OCI-M1 (cell line): ENCODE measurements at regions not wholly inside any gene's neighbourhood (a gene's known extent, or its start where the extent isn't known, plus 50 kb on each side); places are given as distances from the start of the nearest gene placed in this dataset.
"Not testable (repeated sequence)": the region's sequence is repeated elsewhere in the genome, so short reads cannot be mapped to it uniquely, and the experiment has no call there.

ENCODE experiments used
- DNase-seq: peaks from one replicate; lab custom pipeline; 2025; lab: John Stamatoyannopoulos, UW

DNA sequence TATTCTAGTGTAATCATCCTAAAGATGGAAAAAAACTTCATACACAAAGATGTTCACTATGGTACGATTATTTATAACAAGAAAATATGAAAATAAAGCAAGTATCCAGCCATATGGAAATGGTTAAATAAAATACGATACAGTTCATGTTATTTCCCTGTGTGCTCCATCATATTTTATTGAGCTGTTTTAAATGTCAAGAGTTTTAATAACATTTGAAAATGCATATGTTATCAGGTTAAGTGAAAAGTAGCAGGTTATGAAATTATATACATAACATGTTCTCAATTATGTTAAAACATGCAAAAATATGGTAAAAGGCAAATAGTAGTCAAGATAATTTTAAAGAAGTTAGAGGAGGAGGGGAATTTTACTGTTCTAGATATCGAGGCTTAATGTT lies 192.0 kb downstream of the HNRNPD start:
- no peak for DNase-seq

DNA sequence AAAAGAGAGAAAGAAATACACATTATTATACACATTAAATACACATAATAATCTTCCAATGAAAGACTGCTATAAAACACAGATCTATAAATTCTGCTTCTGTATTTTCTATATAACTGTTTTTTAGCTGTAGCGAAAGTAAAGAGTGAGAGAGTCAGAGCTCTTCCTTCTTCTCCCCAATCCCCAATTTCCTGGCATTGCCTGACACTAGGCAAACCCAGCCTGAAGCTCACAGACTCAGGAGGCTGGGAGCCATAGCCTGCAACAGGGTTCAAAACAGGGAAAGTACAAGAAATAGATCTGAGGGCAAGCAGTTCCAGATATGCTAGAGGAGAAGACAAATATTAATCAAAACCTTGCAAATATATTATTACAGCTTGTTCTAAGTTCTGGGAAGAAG lies 201.6 kb downstream of the HNRNPD start:
- no peak for DNase-seq

DNA sequence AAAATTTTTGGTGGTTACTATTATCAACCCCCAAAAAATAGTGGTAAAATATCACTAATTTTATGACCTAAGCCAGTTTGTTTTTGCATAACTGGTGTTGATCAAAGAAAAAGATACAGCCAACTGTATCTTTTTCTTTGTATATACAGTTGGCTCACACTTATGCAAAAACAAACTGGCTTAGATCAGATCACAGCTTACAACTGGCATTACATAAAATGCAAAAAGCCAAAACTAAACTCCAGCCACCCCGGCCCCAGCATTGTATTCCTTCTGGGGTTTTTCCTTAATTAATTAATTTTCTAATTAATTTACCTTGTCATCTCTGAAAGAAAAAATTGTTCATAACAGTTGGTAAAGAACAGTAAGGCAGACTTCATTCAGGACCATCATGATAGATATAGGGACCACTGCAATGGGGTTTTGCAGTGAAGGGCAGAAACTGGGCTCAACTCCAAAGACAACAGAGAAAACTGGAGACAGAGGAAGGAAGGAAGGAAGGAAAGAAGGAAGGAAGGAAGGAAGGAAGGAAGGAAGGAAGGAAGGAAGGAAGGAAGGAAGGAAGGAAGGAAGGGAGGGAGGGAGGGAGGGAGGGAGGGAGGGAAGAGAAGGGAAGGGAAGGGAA lies 202.1 kb downstream of the HNRNPD start:
- DNase-seq, result no peak

DNA sequence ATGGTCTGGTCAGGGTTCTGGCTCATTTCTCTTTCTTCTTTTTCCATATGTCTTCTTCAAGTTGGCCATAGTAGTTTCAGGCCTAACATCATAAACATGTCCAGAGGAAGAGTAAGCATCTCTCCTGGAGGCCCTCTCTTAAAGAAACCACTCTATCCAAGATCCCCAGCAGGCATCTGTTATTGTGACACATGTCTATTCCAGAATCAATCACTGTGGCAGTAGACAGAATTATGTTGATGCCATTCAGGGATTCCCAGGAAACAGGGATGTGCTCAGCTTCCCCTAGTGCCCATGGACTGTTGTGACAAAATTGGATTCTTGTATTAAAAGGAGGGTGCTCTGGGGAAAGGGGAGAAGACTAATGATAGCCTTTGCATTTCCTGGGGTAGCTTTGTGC lies 224.0 kb downstream of the HNRNPD start:
- no peak for DNase-seq

DNA sequence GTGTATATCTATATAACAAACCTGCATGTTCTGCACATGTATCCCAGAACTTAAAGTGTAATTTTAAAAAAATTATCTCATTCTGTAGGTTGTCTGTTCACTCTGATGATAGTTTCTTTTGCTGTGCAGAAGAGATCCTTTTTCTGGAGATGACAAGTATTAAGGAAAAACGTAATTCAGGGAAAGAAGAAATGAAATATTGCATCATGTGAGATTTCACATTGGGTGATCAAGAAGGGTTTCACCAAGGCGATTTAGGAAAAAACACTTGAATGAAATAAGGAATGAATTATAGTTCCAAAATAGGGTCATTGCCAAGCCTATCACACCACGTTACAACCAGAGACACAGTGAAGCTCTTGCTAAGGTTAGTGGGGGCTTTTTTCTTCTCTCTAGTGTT lies 227.9 kb downstream of the HNRNPD start:
- DNase-seq, result no peak

DNA sequence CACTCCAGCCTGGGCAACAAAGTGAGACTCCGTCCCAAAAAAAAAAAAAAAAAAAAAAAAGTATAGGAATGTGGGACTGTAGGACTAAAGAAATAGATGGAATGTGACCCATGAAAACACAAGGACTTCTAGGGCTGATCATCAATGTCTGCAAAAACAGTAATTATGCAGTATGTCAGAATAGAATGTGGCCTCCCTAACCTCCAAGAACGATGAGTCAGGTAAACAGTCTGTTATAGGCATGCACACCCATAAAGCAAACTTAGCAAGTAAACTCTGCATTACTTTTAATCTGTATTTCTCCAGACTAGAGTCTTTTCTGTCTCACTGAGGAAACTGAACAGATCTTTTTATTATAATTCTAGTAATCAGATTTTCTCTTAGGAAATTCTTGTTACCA lies 233.4 kb downstream of the HNRNPD start:
- no peak for DNase-seq

DNA sequence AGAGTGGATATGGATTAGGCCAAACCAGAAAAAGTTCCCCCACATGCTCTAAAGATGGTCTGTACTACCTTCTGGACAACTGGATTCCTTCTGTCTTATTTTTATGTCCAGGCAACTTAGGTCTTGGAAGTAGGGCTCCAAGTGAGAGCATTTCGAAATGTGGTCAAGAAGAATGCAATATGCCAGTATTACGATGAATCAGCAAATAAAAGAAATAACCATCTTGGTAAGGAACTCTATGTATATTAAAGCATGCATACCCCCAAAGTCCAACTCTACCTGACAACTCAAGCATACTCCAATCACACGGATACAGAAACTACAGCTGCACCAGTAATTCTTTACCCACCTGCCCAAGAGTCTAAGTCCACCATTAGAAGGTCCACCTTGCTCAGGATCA lies 234.5 kb downstream of the HNRNPD start:
- DNase-seq, result no peak

DNA sequence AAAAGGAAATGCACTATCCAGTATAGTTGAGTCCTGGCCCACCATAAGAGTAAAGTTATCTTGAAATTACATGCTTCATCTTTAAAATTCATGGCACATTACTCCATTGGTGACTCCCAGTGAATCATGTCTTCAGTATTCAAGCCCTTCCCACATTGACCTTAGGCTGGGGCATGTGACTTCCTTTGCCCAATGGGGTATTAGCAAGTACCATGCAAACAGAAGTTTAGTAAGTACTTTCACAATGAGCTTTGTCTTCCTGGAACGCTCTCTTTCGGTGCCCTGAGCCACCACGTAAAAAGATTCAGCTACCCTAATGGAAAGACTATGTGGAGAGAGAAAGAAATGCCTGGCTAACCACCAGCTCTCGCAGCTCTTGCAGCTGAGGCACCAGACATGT lies 235.4 kb downstream of the HNRNPD start:
- DNase-seq, result no peak

DNA sequence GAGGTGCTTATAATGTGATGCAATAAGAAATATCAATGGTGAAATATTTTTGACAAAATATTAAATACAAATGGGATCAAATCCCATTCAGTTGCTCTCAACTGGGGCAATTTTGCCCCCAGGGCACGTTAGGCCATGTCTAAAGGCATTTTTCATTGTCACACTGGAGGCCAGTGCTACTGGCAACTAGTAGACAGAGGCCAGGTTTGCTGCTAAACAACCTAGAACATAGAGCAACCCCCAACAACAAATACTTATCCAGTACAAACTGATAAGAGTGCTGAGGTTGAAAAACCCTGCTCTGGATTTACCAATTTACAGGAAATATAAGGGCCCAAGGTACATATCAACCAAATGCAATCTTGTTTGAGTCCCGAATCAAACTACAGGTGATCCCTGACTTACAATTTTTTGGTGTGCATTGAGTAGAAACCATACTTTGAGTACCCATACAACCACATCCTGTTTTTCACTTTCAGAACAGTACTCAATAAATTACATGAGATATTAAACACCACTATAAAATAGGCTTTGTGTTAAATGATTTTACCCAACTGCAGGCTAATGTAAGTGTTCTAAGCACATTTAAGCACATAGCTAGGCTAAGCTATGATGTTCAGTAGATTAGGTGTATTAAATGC lies 237.5 kb downstream of the HNRNPD start:
- DNase-seq, result no peak

DNA sequence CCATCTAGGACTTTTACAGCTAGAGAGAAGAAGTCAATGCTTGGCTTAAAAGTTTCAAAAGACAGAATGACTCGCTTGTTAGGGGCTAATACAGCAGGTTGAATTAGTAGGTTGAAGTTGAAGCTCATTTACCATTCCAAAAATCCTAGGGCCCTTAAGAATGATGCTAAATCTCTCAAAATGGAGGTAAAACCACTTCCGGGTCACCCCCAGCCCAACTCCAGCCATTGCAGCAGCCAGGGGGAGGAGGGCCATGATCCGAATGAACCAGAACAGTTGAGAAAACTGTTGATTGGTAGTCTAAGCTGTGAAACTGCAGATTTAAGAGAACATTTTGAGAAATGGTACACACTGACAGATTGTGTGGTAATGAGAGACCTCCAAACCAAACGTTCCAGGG lies 245.4 kb downstream of the HNRNPD start:
- DNase-seq, result no peak

DNA sequence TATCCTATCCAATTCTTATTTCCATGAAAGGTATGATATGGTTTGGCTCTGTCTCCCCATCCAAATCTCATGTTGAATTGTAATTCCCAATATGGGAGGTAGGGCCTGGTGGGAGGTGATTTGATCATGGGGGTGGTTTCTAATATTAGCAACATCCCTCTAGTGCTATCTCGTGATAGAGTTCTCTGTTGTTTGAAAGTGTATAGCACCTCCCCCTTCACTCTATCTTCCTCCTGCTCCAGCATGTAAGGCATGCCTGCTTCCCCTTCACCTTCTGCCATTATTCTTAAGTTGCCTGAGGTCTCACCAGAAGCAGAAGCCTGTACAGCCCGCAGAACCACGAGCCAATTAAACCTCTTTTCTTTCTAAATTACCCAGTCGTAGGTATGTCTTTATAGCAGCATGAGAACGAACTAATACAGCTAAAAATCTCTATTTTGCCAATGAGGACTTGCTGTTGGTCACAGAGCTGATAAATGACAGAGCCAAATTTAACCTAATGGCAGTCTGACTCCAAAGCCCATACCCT lies 247.2 kb downstream of the HNRNPD start:
- DNase-seq, result peak; percentile 28

DNA sequence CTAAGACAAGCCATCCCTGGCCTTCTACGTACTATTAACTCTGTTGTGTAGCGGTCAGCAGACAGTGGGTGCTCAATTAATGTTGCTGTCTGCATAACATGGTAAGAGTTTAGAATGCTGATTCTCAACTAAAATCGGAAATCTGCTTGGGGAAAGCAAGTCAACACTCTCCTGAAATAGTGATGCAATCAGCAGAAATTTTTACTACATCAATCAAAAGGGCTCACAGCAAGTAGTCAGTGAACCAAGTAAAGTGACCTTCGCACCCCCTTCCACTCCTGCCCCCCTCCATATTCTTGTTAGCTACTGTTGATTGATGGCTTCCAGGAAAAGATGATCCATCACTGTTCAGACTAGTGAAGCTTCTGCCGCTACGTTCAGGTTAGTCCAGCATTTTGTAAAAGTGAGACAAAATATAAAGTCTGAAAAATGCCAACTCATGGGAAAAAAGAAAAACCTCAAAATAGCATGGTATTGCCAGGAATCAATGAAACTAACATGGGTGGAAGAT lies 247.9 kb downstream of the HNRNPD start:
- peak; percentile 47 for DNase-seq

DNA sequence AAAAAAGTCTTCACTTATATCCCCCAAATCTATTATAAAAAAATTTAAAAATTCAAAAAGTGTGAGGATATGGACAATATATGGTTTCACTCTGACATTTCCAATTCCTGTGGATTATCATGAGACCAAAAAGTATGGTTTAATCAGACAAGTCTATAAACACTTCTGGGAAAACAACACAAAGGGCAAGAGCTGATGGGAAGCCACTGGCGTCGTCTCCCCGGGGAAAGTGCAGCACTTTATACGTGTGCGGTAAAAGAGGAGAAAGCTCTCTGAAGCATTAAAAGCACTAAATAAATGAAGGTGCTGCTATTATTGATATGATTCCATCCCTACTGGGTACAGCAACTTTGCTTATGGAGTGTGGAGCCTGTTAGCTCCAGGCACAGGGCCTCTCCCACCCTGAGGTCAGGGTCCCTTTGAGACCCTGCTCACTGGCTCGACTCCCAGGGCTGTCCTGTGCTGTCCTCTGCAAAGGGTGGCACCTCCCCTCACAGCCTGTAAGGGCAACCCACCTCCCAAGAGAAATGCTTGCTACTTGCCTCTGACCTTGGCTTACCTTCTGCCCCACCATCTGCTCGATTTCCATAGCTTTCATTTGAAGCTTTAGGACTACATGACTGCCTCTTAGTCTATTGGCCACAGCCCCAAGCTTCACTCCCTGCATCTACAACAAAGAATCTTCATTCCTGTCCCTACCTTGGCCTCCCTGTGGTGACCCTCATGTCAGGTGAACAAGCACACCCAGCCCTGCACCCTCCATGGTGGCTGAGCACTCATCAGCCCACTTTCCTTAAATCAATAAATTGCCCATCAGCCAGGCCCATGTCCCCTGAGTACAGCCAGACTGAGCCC lies 248.6 kb downstream of the HNRNPD start:
- peak; percentile 31 for DNase-seq

DNA sequence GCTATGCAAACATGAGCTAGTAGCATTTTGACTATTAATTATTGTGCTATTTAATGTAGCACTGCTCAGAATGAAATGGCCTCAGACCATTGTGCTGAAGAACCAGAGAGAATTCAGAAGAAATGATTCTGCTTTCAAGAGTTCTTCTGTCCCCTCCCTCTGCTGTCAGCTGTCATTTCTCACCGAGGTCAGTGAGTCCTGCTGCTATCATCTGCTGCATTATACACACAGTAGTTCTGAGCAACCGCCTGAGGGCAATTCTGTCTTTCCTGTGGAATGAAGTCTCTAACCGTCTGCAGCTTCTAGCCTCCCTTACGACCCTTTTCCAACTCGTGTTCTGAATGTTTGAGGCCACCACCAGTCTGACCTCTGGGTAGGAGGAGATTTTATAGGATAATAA lies 249.4 kb downstream of the HNRNPD start:
- peak; percentile 42 for DNase-seq

DNA sequence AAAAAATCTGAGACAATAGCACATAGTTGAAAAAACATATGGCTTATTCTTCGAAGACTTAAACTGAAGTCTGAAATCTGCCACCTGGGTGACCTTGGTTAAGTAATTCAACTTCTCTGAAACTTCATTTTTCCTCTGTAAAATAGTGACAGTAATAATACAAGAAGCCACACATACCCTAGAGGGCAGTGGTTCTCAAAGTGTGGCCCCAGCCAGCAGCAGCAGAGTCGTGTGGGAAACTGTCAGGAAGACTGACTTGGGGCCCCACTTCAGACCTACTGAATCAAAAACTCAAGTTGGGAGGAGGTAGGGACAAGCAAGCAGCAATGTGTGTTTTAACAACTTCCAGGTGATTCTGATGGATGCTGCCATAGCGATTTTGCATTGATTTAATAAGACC lies 249.9 kb downstream of the HNRNPD start:
- peak; percentile 59 for DNase-seq

DNA sequence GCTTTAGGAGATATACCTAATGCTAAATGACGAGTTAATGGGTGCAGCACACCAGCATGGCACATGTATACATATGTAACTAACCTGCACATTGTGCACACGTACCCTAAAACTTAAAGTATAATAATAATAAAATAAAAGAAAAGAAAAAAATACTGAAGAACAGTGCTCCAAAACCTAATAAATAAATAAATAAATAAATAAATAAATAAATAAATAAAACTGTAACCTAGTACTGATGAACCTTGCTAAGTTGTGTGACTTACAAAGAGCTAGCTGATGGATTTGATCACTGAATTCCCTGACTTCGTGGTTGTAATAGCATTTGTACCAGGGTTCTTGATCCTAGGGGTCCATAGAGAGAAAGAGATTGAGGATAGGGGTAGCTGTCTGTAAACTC lies 258.6 kb downstream of the HNRNPD start:
- not testable (repeated sequence) for DNase-seq

DNA sequence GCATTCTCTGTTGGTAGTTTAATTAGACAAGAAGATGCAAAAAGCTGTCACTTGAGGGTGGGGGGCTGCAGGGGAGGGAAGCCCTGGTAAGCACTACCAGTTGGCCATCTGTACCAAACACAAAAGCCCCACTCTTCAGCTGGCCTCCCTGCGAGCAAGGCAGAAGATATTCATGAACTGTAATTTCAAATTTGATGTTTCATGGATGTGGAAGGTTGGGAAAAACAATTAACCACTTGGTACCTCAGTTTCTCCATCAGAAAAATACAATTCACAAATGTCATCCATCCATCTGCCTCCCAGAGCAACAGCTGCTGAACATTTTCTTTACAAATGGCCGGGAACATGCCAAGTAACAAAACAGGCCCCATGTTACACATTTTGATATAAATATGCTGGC lies 265.3 kb downstream of the HNRNPD start:
- DNase-seq, result no peak

DNA sequence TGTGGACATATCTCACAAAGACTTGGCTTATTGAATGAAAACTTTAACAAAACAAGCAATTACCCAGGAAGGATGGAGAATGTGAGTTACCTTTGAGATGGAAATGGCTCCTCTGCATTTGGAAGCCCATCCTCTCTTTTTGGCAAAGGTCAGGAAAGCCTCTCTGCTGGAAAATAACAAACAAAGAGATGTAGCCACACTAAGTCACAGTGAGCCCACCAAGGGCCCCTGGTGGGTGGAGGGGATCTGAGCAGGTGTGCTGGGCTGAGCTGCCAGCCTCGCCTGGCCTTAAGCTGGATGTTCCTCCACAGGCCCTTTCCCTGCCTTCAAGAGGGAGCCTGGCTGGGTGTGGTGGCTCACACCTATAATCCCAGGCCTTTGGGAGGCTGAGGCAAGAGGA lies 269.2 kb downstream of the HNRNPD start:
- DNase-seq, result no peak

DNA sequence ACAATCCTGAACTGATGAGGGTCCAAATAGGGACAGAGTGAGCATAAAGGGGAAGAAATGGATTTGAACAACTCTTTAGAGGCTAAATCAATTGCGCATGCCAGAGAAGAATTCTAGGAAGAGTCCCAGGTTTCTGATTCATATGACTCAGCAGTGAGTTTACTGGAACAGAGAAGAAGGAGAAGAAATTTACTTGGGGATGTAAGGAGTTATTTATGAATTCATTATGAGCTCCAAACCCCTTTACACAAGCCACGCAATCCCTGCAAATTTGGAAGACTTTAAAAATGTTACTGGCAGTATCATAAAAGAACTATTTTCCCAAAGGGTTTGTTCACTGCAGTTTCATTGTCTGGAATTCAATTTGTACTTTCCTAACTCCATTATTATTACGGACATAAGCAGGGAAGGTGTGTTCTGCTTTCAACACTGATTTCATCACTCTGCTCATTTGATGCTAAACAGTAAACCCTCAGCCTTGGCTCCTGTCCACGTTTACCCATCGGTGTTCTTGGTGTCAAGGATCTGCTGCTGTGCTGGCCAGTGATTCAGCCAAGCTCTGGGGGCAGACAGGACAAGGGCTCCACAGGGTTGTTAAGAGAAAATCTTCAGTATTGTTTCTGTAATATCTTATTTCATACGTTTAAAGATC lies 273.7 kb downstream of the HNRNPD start:
- peak; percentile 30 for DNase-seq

DNA sequence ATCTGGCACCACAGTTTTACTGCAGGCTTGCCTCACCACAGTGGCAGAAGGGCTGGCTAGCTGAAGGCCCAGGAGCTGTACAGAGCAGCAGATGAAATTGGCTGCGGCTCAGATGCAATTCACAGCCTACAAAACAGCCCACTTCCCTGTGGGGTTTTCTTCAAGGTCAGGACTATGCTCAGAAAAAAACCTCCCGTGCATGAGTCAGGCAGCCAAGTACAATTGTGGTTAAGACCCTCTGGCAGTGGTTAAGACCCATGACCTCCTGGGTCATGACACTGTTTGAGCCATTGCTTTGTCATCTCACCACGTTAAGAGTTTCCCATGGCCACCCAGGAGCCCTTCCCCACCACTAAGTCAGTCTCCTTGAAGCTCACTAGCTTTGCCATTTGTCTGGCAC lies 276.3 kb downstream of the HNRNPD start:
- DNase-seq, result peak; percentile 56

DNA sequence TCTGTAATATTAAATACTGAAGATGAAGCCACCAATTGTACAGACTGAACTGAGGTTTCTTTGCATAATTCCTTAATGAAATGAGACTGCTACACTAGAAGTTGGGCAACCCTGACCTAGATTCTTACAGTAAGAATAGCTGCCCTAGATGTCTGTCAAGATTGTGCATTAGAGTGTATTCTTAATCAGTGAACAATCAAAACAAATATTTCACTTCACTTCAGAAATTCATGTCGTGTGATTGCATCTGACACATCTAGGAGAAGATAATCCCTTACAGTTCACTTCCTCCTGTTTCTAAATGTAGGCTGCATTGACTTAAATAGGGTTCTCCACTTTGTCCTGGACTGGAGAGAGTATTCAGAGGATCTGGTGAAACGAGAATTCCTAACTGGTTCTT lies 283.1 kb downstream of the HNRNPD start:
- no peak for DNase-seq

DNA sequence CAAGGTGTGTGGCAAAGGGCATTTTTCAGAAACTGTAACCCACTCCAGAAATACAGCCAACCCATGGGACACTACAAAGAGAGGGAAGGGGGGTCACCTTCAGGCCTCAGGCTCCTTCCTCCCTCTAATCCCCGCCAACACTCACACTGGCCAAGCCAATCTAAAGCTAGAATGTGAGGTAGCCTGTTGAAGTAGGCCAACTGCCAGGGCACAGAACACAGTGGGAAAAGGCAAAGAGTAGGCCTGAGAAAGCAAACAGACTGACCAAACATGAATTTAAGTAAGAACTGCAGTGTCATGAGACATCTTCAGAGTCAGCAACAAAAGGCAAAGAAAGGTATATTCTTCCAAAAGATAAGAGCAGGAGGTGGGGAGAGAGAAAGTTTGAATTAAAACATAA lies 289.0 kb downstream of the HNRNPD start:
- DNase-seq, result no peak
